Tibial artery (tissue), 4 donors: ENCODE measurements at regions not wholly inside any gene's neighbourhood (a gene's known extent, or its start where the extent isn't known, plus 50 kb on each side); places are given as distances from the start of the nearest gene placed in this dataset.

Source experiments
- DNase-seq, 2 donors: peaks; one replicate each; pipeline ENCODE4 v3.0.0-alpha.2; 2019
- H3K27ac ChIP-seq, 2 donors: fragments of 200-600 bp; sonication (generic) in 1 of 2; 1 replicate in 1 of 2; 2 replicates in 1 of 2; pipeline ENCODE4 v1.5.1; 2018 to 2019; ENCODE audit warnings: mild to moderate bottlenecking in 1 of 2
- H3K27me3 ChIP-seq, 2 donors: fragments of 200-600 bp; sonication (generic) in 1 of 2; one replicate each; pipeline versions ENCODE4 v1.5.1 to v1.6.0; 2016 to 2019
- H3K36me3 ChIP-seq, 3 donors: fragments of 200-600 bp; sonication (generic) in 2 of 3; one replicate each; pipeline ENCODE4 v1.5.1; 2016 to 2019; ENCODE audit warnings: mild to moderate bottlenecking in 2 of 3
- H3K4me1 ChIP-seq, 4 donors: fragments of 200-600 bp; sonication (generic) in 2 of 4; 1 replicate in 3 of 4; 2 replicates in 1 of 4; pipeline ENCODE4 v1.5.1; 2016 to 2019
- H3K4me3 ChIP-seq, 2 donors: fragments of 200-600 bp; sonication (generic) in 1 of 2; 1 replicate in 1 of 2; 2 replicates in 1 of 2; pipeline ENCODE4 v1.5.1; 2018 to 2019; ENCODE audit warnings: mild to moderate bottlenecking in 2 of 2
- H3K9me3 ChIP-seq, 3 donors: fragments of 200-600 bp; sonication (generic) in 1 of 3; one replicate each; pipeline ENCODE4 v1.5.1; 2016 to 2019
- CTCF ChIP-seq, 2 experiments: fragments of 200-600 bp in 1 of 2; fragments of 450-650 bp in 1 of 2; IDR thresholded peaks; one replicate each; pipeline ENCODE4 v1.5.1; 2017 to 2019; ENCODE audit warnings: antibody characterized with exemption in 2 of 2, mild to moderate bottlenecking in 1 of 2, moderate library complexity in 1 of 2
- intact Hi-C: fragments of 100-400 bp; cut with DNase I; formaldehyde crosslinking; loops from one replicate; pipeline ENCODE4 v1.15.0; 2023; ENCODE audit warnings: low total_unique reads

- Histone ChIP-seq H3K36me3 (no peaks in the 10 kb centered on the region), H3K27ac (no peak overlapping the region), H3K4me3 (no peak overlapping the region), H3K27me3 (no peaks in the 10 kb centered on the region), H3K4me1 (no peaks in the 10 kb centered on the region), H3K9me3 (no peaks in the 10 kb centered on the region)
- TF ChIP-seq CTCF (IDR thresholded peaks at IDR 0.05), result no peak
- intact Hi-C loops, result no loop called here
- no peak for DNase-seq
Observed at GRCh38 chr12:91785655-91786498, 359.8 kb downstream of the BTG1 start.

DNA sequence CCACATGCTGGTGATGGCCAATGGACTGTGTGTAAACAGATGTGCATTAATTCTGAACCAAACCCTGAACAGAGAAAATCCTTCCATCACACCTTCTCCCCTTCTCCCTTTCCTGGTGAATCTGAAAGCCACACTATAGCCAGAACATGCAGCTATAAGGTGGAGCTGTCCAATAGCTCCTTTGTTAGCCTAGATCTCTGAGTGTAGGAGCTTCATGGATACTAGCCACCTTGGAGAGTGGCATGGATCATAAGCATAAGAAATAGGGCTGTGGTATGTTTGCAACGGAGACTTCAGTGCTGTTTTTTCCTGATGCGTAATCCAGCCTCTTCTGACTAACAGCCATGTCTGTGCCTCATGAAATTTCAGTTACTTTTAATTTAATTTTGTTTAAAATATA, 364.5 kb downstream of the BTG1 start:
- H3K4me3 ChIP-seq, result no peak overlapping the region
- H3K27ac ChIP-seq, result no peak overlapping the region
- no peak for DNase-seq
- H3K36me3 ChIP-seq, result no peaks in the 10 kb centered on the region
- peaks cover 0 to 15% (median 0%) of the 10 kb centered on the region in 4 donors for H3K4me1 ChIP-seq
- no peaks in the 10 kb centered on the region for H3K9me3 ChIP-seq
- H3K27me3 ChIP-seq, result no peaks in the 10 kb centered on the region
- intact Hi-C loops, result no loop called here
- no peak for TF ChIP-seq CTCF (IDR thresholded peaks at IDR 0.05)

DNA sequence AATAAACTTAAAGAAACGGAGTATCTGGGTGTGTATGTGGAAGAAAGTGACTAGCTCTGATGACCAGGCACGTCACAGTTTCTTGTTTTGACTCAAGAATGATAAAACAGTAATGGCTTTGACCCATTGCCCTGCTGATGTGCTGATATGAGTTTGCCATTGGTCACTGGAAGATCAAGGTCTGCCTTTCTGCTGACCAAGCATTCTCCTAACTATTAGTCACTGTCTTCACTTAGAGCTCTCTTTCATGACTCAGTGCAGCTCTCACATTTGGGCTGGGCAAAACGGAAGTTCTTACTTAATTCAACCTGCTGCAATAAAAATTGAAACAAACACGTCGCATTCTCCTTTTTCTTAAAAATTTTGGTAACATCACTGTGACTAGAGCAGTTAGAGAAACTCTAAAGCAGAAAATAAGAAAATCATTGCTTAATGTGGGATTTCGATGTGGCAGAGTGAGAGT, 366.7 kb downstream of the BTG1 start:
- H3K27me3 ChIP-seq, result no peaks in the 10 kb centered on the region
- intact Hi-C loops, result no loop called here
- no peaks in the 10 kb centered on the region for H3K9me3 ChIP-seq
- no peak for TF ChIP-seq CTCF (IDR thresholded peaks at IDR 0.05)
- H3K4me3 ChIP-seq, result no peak overlapping the region
- H3K27ac ChIP-seq, result no peak overlapping the region
- peaks cover 0 to 24% (median 2%) of the 10 kb centered on the region in 4 donors for H3K4me1 ChIP-seq
- DNase-seq, result peak in 1 of 2 donors; percentile 28
- H3K36me3 ChIP-seq, result no peaks in the 10 kb centered on the region

DNA sequence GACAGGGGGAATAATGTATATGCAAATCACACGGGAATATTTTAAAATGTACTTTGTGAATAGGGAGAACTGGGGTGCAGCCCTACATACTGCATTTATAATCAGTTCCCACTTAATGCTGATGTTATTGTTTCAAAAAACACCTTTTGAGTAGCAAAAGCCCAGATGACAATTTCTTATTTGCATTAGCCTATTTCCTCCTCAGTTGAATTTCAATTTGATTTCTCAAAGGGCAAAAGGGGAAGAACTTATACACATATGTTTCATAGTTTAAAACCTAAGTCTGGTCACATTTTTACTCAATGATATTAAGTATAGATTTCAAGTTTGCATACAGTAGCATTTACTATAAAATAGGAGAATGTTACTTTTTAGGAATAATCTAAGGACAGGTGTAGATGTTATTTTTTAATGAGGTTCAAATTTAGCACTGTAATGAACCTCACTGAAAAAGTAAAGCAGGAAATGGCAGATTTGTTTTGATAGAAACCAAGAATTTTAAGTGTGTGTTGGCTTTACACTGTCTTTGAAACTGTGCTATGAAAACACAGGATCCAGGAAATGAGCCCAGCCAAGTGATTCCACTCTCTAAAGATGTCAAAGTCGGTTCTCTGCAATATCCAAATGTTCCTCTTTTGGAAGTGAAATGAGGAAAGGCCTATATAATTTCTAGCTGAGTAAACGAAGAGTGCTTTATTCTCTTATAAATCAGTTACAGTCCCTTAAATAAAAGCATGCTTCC, 367.4 kb downstream of the BTG1 start:
- intact Hi-C loops, result no loop called here
- peak in 1 of 2 donors; percentile 21 for DNase-seq
- Histone ChIP-seq H3K27me3 (no peaks in the 10 kb centered on the region), H3K27ac (no peak overlapping the region), H3K36me3 (no peaks in the 10 kb centered on the region), H3K4me1 (peaks cover 0 to 31% (median 2%) of the 10 kb centered on the region in 4 donors), H3K4me3 (no peak overlapping the region), H3K9me3 (no peaks in the 10 kb centered on the region)
- TF ChIP-seq CTCF (IDR thresholded peaks at IDR 0.05), result no peak

DNA sequence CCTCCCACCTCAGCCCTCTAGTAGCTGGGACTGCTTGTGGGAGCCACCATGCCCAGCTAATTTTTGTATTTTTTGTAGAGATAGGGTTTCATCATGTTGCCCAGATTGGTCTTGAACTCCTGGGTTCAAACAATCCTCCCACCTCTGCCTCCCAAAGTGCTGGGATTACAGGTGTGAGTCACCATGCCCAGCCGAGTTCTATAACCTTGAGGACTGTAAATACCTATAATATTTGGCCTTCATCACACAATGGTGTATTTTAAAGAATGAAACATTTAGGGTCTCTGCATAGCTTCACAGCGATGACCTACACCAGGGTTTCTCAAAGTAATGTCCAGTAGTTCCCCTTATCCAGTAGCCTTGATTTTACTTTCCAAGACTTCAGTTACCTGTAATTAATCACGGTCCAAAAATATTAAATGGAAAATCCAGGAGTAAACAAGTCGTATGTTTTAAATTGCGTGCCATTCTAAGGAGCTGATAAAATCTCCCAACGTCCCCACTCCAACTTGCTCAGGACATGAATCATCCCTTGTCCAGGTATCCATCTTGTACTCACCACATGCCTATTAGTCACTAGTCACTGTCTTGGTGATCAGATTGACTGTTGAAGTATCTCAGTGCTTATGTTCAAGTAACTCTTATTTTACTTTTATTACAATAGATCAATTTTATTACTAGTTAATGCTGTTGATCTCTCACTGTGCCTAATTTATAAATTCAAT, 368.2 kb downstream of the BTG1 start:
- H3K9me3 ChIP-seq, result no peaks in the 10 kb centered on the region
- H3K27ac ChIP-seq, result no peak overlapping the region
- peaks cover 0 to 31% (median 2%) of the 10 kb centered on the region in 4 donors for H3K4me1 ChIP-seq
- intact Hi-C loops, result no loop called here
- no peaks in the 10 kb centered on the region for H3K36me3 ChIP-seq
- DNase-seq, result no peak
- H3K4me3 ChIP-seq, result no peak overlapping the region
- no peaks in the 10 kb centered on the region for H3K27me3 ChIP-seq
- TF ChIP-seq CTCF (IDR thresholded peaks at IDR 0.05), result no peak
